ENCODE measurements at regions not wholly inside any gene's neighbourhood (a gene's known extent, or its start where the extent isn't known, plus 50 kb on each side); places are given as distances from the start of the nearest gene placed in this dataset.

GRCh38 chr9:118940473-118940872, 428.8 kb downstream of the BRINP1 start:
- no peak for DNase-seq (ENCODE audit: low read depth)

GRCh38 chr9:118946669-118947068, 422.6 kb downstream of the BRINP1 start:
- no peak for DNase-seq (ENCODE audit: low read depth)

- no peak for DNase-seq (ENCODE audit: low read depth)
These were observed 414.4 kb downstream of the BRINP1 start for GRCh38 chr9:118954857-118955256.

GRCh38 chr9:118957585-118957984, 411.6 kb downstream of the BRINP1 start:
- no peak for DNase-seq (ENCODE audit: low read depth)

- DNase-seq (ENCODE audit: low read depth), result no peak
These were observed 409.9 kb downstream of the BRINP1 start for GRCh38 chr9:118959366-118959765.

GRCh38 chr9:118961857-118962256, 407.4 kb downstream of the BRINP1 start:
- peak; percentile 79 for DNase-seq (ENCODE audit: low read depth)

GRCh38 chr9:118962426-118962825, 406.8 kb downstream of the BRINP1 start:
- peak; percentile 14 for DNase-seq (ENCODE audit: low read depth)

- DNase-seq (ENCODE audit: low read depth), result no peak
These were observed 405.6 kb downstream of the BRINP1 start for GRCh38 chr9:118963674-118964073.

GRCh38 chr9:118967901-118968300, 401.3 kb downstream of the BRINP1 start:
- no peak for DNase-seq (ENCODE audit: low read depth)

- DNase-seq (ENCODE audit: low read depth), result no peak
These were observed 393.5 kb downstream of the BRINP1 start for GRCh38 chr9:118975736-118976135.

- DNase-seq (ENCODE audit: low read depth), result no peak
These were observed 393.1 kb downstream of the BRINP1 start for GRCh38 chr9:118976160-118976559.

- DNase-seq (ENCODE audit: low read depth), result no peak
These were observed 384.6 kb downstream of the BRINP1 start for GRCh38 chr9:118984607-118985006.

- no peak for DNase-seq (ENCODE audit: low read depth)
These were observed 383.4 kb downstream of the BRINP1 start for GRCh38 chr9:118985851-118986250.

- DNase-seq (ENCODE audit: low read depth), result no peak
These were observed 382.1 kb downstream of the BRINP1 start for GRCh38 chr9:118987167-118987566.

- DNase-seq (ENCODE audit: low read depth), result peak; percentile 9
These were observed 378.3 kb downstream of the BRINP1 start for GRCh38 chr9:118990949-118991348.

GRCh38 chr9:118991366-118992285, 377.6 kb downstream of the BRINP1 start:
- DNase-seq (ENCODE audit: low read depth), result peak; percentile 97

- peak; percentile 44 for DNase-seq (ENCODE audit: low read depth)
These were observed 376.1 kb downstream of the BRINP1 start for GRCh38 chr9:118992813-118993794.

GRCh38 chr9:118993965-118994364, 375.3 kb downstream of the BRINP1 start:
- no peak for DNase-seq (ENCODE audit: low read depth)

GRCh38 chr9:119002491-119002890, 366.7 kb downstream of the BRINP1 start:
- DNase-seq (ENCODE audit: low read depth), result no peak

- peak; percentile 75 for DNase-seq (ENCODE audit: low read depth)
These were observed 366.0 kb downstream of the BRINP1 start for GRCh38 chr9:119003201-119003611.

GRCh38 chr9:119003882-119004617, 365.2 kb downstream of the BRINP1 start:
- peak; percentile 71 for DNase-seq (ENCODE audit: low read depth)

GRCh38 chr9:119004618-119004990, 364.6 kb downstream of the BRINP1 start:
- peak; percentile 91 for DNase-seq (ENCODE audit: low read depth)

Data from amniotic epithelial cell (primary cell).